Spleen (tissue), 11 donors: ENCODE measurements at regions not wholly inside any gene's neighbourhood (a gene's known extent, or its start where the extent isn't known, plus 50 kb on each side); places are given as distances from the start of the nearest gene placed in this dataset.

ENCODE experiments used
- DNase-seq: peaks from one replicate; pipeline ENCODE4 v3.0.0-alpha.2; 2020
- H3K27ac ChIP-seq, 8 donors: fragments of 200-600 bp; sonication (generic) in 7 of 8; 1 replicate in 4 of 8; 2 replicates in 4 of 8; pipeline versions ENCODE4 v1.5.0 to v1.8.0; 2016 to 2021; ENCODE audit warnings: inconsistent platforms in 4 of 8, mild to moderate bottlenecking in 4 of 8, moderate library complexity in 1 of 8
- H3K27me3 ChIP-seq, 7 donors: fragments of 200-600 bp; sonication (generic) in 6 of 7; replicated peaks in 1 of 7; 1 replicate in 4 of 7; 2 replicates in 3 of 7; pipeline versions ENCODE4 v1.5.0 to v1.8.0; 2016 to 2021; ENCODE audit warnings: inconsistent platforms in 3 of 7, mild to moderate bottlenecking in 1 of 7
- H3K36me3 ChIP-seq, 6 donors: fragments of 200-600 bp; sonication (generic) in 5 of 6; 1 replicate in 4 of 6; 2 replicates in 2 of 6; pipeline versions ENCODE4 v1.5.0 to v1.8.0; 2016 to 2021; ENCODE audit warnings: inconsistent platforms in 2 of 6
- H3K4me1 ChIP-seq, 6 donors: fragments of 200-600 bp; sonication (generic) in 5 of 6; 1 replicate in 3 of 6; 2 replicates in 3 of 6; pipeline versions ENCODE4 v1.5.0 to v1.8.0; 2016 to 2021; ENCODE audit warnings: inconsistent platforms in 3 of 6
- H3K4me3 ChIP-seq, 8 donors: fragments of 200-600 bp; sonication (generic) in 7 of 8; 1 replicate in 4 of 8; 2 replicates in 4 of 8; pipeline versions ENCODE4 v1.5.0 to v1.8.0; 2016 to 2021; ENCODE audit warnings: inconsistent platforms in 4 of 8, mild to moderate bottlenecking in 4 of 8, moderate library complexity in 2 of 8
- H3K9me3 ChIP-seq, 8 donors: fragments of 200-600 bp; sonication (generic) in 7 of 8; 1 replicate in 4 of 8; 2 replicates in 4 of 8; pipeline versions ENCODE4 v1.5.0 to v1.8.0; 2016 to 2021; ENCODE audit warnings: inconsistent platforms in 4 of 8
- CTCF ChIP-seq, 11 experiments: fragments of 200-600 bp in 7 of 11; fragments of 450-650 bp in 4 of 11; sonication (generic) in 4 of 11; IDR thresholded peaks in 8 of 11; conservative IDR thresholded peaks in 3 of 11; 1 replicate in 7 of 11; 2 replicates in 4 of 11; pipeline versions ENCODE4 v1.4.0 to v1.8.0; 2016 to 2021; ENCODE audit warnings: antibody characterized with exemption in 11 of 11, inconsistent platforms in 4 of 11, mild to moderate bottlenecking in 1 of 11
- POLR2A ChIP-seq, 3 donors: fragments of 450-650 bp; IDR thresholded peaks; one replicate each; pipeline ENCODE4 v1.5.1; 2017; ENCODE audit warnings: antibody characterized with exemption in 3 of 3, mild to moderate bottlenecking in 1 of 3
- POLR2AphosphoS5 ChIP-seq, 3 donors: sonication (generic); formaldehyde crosslinking; IDR thresholded peaks; one replicate each; pipeline ENCODE4 v1.5.1; 2017; ENCODE audit warnings: antibody characterized with exemption in 3 of 3
- WGBS, 5 donors: extraction: QIAGEN DNeasy Blood & Tissue Kit in 3 of 5; methylation state at CpG; one replicate each; pipeline versions ENCODE4 v1.1.5 to v1.1.7; 2013 to 2018; 5-methylcytosine and 5-hydroxymethylcytosine counted together
- intact Hi-C: fragments of 100-400 bp; cut with DNase I; formaldehyde crosslinking; loops from one replicate; pipeline ENCODE4 v1.15.0; 2023; ENCODE audit warnings: low total_unique reads
- donor health status: healthy with polysubstance abuse.
- donor health status: DM: no; HTN: no; CAD: no; lungs with moderate emphysema.
- donor health status: DM: no; HTN: no; CAD: no.
- donor health status: Bipolar disorder and iron deficiency.
- donor health status: healthy.
- donor health status: DM: no; HTN: no; CAD: no.
- donor health status: DM: yes; HTN: yes; CAD: no.

- intact Hi-C loops, result no loop called here
- no peak overlapping the region for H3K4me3 ChIP-seq
- H3K27ac ChIP-seq, result no peak overlapping the region
- TF ChIP-seq CTCF (IDR thresholded peaks at IDR 0.05 in 8 of 11, conservative IDR thresholded peaks at IDR 0.05 in 3 of 11) (no peak), POLR2A (IDR thresholded peaks at IDR 0.05) (no peak)
- no peak for DNase-seq
- H3K4me1 ChIP-seq, result peaks cover 0 to 20% (median 11%) of the 10 kb centered on the region in 6 donors
- H3K27me3 ChIP-seq, result no peaks in the 10 kb centered on the region
- H3K9me3 ChIP-seq, result no peaks in the 10 kb centered on the region
- 81 to 86% (median 83%) methylated on average over 8 of the region's 8 CpGs for WGBS, 5 donors
- H3K36me3 ChIP-seq, result no peaks in the 10 kb centered on the region
Measured at GRCh38 chr15:31241888-31242522, 84.6 kb upstream of the KLF13 start.

GRCh38 chr15:31243895-31244294 is 82.7 kb upstream of the KLF13 start:
- 72 to 80% (median 74%) methylated on average over 3 of the region's 3 CpGs for WGBS, 5 donors

GRCh38 chr15:31245135-31245689 is 81.4 kb upstream of the KLF13 start:
- DNase-seq, result no peak
- intact Hi-C loops, result no loop called here

More at GRCh38 chr15:31243895-31244294, 82.7 kb upstream of the KLF13 start:
- intact Hi-C loops, result no loop called here
- no peaks in the 10 kb centered on the region for H3K36me3 ChIP-seq
- H3K9me3 ChIP-seq, result no peaks in the 10 kb centered on the region
- no peak for TF ChIP-seq POLR2AphosphoS5 (IDR thresholded peaks at IDR 0.05)
- no peak for TF ChIP-seq CTCF (IDR thresholded peaks at IDR 0.05 in 8 of 11, conservative IDR thresholded peaks at IDR 0.05 in 3 of 11)
- TF ChIP-seq POLR2A (IDR thresholded peaks at IDR 0.05), result no peak
- no peak for DNase-seq
- H3K4me3 ChIP-seq, result no peak overlapping the region
- peaks cover 0 to 9% (median 6%) of the 10 kb centered on the region in 6 donors for H3K4me1 ChIP-seq
- no peaks in the 10 kb centered on the region for H3K27me3 ChIP-seq
- no peak overlapping the region for H3K27ac ChIP-seq

More at GRCh38 chr15:31245135-31245689, 81.4 kb upstream of the KLF13 start:
- 76 to 98% (median 89%) methylated on average over 3 to 4 of the region's 4 CpGs for WGBS, 5 donors
- Histone ChIP-seq H3K4me3 (no peak overlapping the region), H3K4me1 (no peaks in the 10 kb centered on the region), H3K27me3 (no peaks in the 10 kb centered on the region), H3K27ac (no peak overlapping the region), H3K36me3 (no peaks in the 10 kb centered on the region), H3K9me3 (no peaks in the 10 kb centered on the region)
- TF ChIP-seq CTCF (IDR thresholded peaks at IDR 0.05 in 8 of 11, conservative IDR thresholded peaks at IDR 0.05 in 3 of 11), result no peak
- no peak for TF ChIP-seq POLR2A (IDR thresholded peaks at IDR 0.05)
- TF ChIP-seq POLR2AphosphoS5 (IDR thresholded peaks at IDR 0.05), result no peak
